Activated naive CD4-positive, alpha-beta T cell treated with anti-CD3 and anti-CD28 coated beads, Interleukin-2, amount 50 U/mL, for 24 hours (primary cell): ENCODE measurements at regions not wholly inside any gene's neighbourhood (a gene's known extent, or its start where the extent isn't known, plus 50 kb on each side); places are given as distances from the start of the nearest gene placed in this dataset.

Experiments
- H3K27ac Mint-ChIP-seq: one replicate; pipeline ENCODE4 v1.8.0; 2021; ENCODE audit warnings: mild to moderate bottlenecking, mixed read lengths
- H3K27me3 Mint-ChIP-seq: one replicate; pipeline ENCODE4 v1.8.0; 2021; ENCODE audit warnings: mixed read lengths
- H3K36me3 Mint-ChIP-seq: one replicate; pipeline ENCODE4 v1.8.0; 2021; ENCODE audit warnings: mixed read lengths
- H3K4me1 Mint-ChIP-seq: one replicate; pipeline ENCODE4 v1.8.0; 2021; ENCODE audit warnings: mixed read lengths
- H3K4me3 Mint-ChIP-seq: one replicate; pipeline ENCODE4 v1.8.0; 2021; ENCODE audit warnings: mild to moderate bottlenecking, mixed read lengths
- H3K9me3 Mint-ChIP-seq: one replicate; pipeline ENCODE4 v1.8.0; 2021; ENCODE audit warnings: mixed read lengths

DNA sequence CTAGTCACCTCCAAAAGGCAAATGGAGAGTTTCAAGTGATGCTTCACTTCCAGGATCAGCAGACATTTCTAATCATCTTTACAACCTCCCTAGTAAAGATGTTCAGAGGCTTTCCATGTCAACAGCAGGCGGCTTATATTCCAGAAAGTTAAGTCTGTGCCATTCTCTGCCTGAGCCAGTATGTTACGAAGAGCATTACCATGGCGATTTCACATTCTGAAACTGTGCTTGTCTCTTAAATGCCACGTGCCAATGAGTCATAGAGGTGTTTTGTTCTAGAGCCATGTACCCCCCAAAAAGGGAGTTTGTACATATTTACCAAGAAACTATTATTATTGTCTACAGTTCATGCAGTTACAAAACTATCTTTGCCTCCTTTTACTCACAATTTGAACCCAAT, 319.5 kb downstream of the FOXA2 start:
- Mint-ChIP-seq H3K9me3 (peaks cover 8% of the 10 kb centered on the region), H3K4me1 (no peaks in the 10 kb centered on the region), H3K4me3 (no peak overlapping the region), H3K36me3 (no peaks in the 10 kb centered on the region), H3K27me3 (no peaks in the 10 kb centered on the region), H3K27ac (no peak overlapping the region)

DNA sequence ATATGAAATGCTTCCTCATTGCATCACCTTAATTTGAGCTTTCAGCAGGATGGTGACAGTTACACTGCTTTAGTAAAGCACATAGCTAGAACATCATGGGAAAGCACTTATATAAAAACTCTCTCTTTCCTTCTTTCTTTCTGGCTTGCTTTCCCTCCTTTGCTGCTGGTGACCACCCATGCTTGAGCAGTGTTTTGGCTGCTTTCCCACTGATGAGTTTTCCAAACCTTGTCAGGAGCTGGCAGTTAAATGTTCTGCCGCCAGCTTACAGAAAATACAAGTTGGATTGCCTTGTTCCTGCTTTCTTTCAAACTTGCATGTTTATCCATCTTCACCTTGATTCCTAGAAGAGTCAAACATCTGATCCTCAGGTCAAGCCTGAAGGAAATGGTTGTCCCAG, 323.9 kb downstream of the FOXA2 start:
- H3K4me3 Mint-ChIP-seq: no peak overlapping the region
- no peaks in the 10 kb centered on the region for H3K4me1 Mint-ChIP-seq
- H3K27me3 Mint-ChIP-seq: no peaks in the 10 kb centered on the region
- H3K9me3 Mint-ChIP-seq: peaks cover 4% of the 10 kb centered on the region
- H3K36me3 Mint-ChIP-seq: no peaks in the 10 kb centered on the region
- H3K27ac Mint-ChIP-seq: no peak overlapping the region

DNA sequence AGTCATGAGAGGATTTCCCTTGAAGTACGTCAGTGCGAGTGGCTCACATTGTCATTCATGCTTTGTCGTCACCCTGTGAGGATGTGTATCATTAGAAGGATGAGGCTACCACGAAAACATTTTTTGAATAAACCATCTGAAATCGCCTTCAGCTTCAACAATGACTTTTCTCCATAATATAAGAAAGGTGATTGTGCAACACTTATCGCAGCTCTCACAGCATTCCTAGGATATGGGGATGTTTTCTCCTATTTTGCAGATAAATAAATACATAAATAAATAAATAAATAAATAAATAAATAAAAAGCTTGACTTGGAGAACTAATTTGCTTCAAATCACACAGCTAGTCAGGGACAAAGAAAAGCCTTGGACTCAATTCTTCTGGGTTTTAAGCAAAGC, 326.5 kb downstream of the FOXA2 start:
- Mint-ChIP-seq H3K27ac (no peak overlapping the region), H3K9me3 (peaks cover 13% of the 10 kb centered on the region), H3K36me3 (no peaks in the 10 kb centered on the region), H3K4me1 (no peaks in the 10 kb centered on the region), H3K27me3 (no peaks in the 10 kb centered on the region), H3K4me3 (no peak overlapping the region)

DNA sequence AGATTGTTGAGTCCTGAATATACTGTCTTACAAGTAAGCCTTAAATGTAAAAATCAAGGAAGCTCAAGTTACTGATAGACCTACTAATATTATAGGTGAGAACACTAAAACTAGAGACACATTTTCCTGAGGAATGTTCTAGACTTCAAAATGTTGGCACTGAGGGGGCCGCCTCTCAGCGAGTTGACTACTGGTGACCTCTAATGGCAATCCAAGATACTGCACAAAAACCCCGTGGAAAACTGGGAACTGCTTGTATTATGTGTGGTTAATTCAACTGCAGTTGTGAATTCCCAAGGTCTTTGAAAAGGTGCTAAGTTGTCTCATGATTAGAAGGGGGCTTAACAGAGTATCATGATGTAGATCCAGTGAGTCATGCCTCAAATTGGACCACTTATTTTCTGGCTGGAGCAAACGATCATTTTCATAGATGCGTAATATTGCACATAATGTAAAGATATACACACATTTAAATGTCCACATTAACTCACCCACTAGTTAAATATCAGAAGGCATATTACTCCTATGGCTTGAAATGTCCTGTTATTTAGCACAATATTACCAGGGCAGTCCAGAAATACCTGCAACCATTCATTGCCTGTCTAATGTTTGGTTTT, 336.2 kb downstream of the FOXA2 start:
- peaks cover 3% of the 10 kb centered on the region for H3K9me3 Mint-ChIP-seq
- no peaks in the 10 kb centered on the region for H3K27me3 Mint-ChIP-seq
- no peak overlapping the region for H3K27ac Mint-ChIP-seq
- H3K4me1 Mint-ChIP-seq: no peaks in the 10 kb centered on the region
- no peak overlapping the region for H3K4me3 Mint-ChIP-seq
- no peaks in the 10 kb centered on the region for H3K36me3 Mint-ChIP-seq

DNA sequence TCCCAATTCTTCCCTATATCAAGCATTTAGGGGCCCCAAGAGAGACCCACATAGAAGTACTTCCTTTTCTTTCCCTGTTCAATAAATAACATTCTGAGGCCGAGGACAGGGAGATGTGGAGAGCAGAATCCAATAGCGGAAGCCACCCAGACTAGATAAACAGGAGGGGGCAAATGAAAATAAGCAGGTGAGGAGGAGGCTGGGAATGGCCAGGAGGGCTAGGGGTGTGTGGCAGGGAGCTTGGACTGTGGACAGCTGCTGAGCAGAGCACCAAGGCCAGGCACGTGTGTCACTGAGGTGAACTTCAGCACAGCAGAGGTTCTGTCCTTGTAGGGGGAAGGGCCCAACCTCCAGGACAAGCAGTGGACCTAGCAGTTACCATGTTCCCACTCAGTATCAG, 339.2 kb downstream of the FOXA2 start:
- Mint-ChIP-seq H3K4me1 (no peaks in the 10 kb centered on the region), H3K36me3 (no peaks in the 10 kb centered on the region), H3K27me3 (no peaks in the 10 kb centered on the region), H3K4me3 (no peak overlapping the region), H3K27ac (no peak overlapping the region), H3K9me3 (no peaks in the 10 kb centered on the region)

DNA sequence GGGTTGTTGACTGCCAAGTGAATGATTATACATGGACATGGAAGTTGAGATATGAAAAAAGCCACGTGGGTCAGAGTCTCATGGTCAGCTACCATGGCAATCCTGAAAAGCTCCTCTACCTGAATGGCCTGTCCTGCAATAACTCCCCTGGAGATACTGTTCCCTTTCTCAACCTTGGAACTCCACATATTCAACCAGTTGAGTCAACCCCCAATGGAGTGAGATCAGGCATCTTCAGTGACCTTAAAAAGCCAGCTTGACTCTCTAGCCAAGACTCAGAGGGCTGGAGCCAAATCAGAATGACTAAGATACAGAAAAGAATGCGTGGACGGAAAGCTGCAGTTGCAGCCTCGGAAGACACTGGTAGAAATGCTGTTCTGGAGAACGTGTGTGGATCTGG, 341.3 kb downstream of the FOXA2 start:
- H3K4me3 Mint-ChIP-seq: no peak overlapping the region
- no peaks in the 10 kb centered on the region for H3K27me3 Mint-ChIP-seq
- H3K27ac Mint-ChIP-seq: no peak overlapping the region
- peaks cover 6% of the 10 kb centered on the region for H3K9me3 Mint-ChIP-seq
- no peaks in the 10 kb centered on the region for H3K36me3 Mint-ChIP-seq
- H3K4me1 Mint-ChIP-seq: no peaks in the 10 kb centered on the region

DNA sequence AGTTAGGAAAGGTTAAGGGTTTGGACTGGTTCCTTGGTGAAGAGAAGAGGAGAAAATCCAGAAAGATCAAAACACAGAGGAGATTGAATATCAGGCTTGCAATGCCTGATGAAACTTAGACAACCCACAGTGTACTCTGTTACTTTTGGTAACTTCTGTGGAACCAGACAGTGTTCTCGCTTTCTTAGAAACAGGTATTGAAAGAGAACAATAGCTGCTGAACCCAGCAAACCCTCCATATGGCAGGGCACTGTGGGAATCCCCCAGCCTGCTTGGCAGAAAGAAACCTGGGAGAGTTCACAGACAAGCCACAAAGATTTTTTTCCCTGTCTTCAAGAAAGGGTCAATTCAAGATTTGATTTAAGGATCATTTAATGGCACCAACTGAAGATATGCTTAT, 342.8 kb downstream of the FOXA2 start:
- Mint-ChIP-seq H3K4me3 (no peak overlapping the region), H3K9me3 (peaks cover 6% of the 10 kb centered on the region), H3K4me1 (no peaks in the 10 kb centered on the region), H3K36me3 (no peaks in the 10 kb centered on the region), H3K27me3 (no peaks in the 10 kb centered on the region), H3K27ac (no peak overlapping the region)

DNA sequence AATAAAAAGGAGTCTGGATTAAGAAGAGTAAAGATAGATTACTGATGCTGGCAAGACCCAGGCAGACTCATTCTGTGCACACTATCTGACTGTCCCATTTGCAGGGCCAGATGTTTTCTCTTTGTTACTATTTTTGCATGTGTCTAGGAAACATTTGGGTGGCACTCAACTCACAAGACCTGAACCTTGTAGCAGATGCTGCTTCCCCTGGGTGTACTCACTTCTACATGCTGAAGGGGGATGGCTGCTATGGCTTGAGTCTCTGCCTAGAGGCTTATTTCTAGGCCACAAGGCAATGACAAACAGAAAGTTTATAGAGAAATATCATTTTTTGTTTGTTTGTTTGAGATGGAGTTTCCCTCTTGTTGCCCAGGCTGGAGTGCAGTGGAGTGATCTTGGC, 351.4 kb downstream of the FOXA2 start:
- H3K9me3 Mint-ChIP-seq: peaks cover 3% of the 10 kb centered on the region

DNA sequence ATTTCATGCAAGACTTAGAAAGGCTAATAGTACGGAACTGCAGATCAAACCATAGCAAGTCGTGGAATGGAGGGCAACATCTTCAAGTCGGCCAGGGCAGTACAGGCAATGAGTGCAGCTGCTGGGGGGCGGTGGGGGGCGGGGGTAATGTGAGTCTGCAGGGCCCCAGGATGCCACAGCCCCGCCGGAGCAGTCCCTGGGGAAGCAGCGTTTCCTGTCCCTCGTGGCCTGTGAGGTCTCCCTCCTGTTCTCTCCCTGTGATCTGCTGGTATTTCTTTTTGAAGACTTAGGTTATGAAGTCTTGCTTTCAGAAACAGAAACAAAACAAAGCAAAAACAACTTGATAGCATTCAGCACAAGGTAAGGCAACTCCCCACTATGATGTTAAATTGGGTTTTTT, 351.9 kb downstream of the FOXA2 start:
- Mint-ChIP-seq H3K36me3 (no peaks in the 10 kb centered on the region), H3K9me3 (peaks cover 5% of the 10 kb centered on the region), H3K4me3 (no peak overlapping the region), H3K27ac (no peak overlapping the region), H3K4me1 (no peaks in the 10 kb centered on the region), H3K27me3 (no peaks in the 10 kb centered on the region)

More for the DNA sequence above, 351.4 kb downstream of the FOXA2 start:
- H3K4me1 Mint-ChIP-seq: no peaks in the 10 kb centered on the region
- H3K36me3 Mint-ChIP-seq: no peaks in the 10 kb centered on the region
- H3K27ac Mint-ChIP-seq: no peak overlapping the region
- no peak overlapping the region for H3K4me3 Mint-ChIP-seq
- no peaks in the 10 kb centered on the region for H3K27me3 Mint-ChIP-seq

DNA sequence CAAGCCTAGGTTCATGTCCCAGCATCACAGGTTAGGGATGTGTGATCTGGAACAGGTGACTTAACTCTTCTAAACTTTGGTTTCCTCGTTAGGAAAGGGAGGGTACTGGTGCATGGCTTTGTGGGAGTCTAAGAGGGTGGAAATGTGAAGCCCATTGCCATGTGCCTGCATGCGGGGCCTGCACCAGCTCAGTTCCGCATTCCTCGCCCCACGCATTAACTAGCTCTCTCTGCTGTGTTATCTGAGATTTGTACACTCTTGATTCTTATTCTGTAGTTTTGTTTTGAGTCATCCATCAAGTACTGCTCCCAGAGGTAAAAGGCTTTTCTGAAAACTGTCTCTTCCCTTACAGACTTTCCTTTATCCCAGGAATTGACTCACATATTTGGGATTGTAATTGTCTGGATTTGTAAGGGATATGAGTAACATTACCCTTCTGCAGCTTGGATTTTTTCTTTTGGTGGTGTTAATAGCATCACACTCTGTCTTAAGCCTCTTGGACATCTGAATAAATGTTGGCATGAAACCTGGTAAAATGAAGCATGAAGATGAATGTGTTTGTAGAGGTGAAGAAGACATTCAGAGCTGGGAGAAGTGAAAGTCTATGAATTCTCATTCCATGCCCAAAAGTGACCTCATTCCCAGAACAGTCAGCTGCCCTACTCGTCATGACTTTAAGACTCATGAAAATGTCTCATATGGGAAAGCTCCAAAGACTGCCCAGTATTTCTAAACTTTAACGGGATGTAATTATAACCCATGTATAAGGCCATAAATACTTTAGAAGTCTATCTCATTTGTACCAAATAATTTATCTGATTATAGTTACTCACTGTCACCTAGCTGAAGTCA, 357.3 kb downstream of the FOXA2 start:
- Mint-ChIP-seq H3K9me3 (peaks cover 5% of the 10 kb centered on the region), H3K36me3 (no peaks in the 10 kb centered on the region), H3K27ac (no peak overlapping the region), H3K4me1 (no peaks in the 10 kb centered on the region), H3K27me3 (no peaks in the 10 kb centered on the region), H3K4me3 (no peak overlapping the region)

DNA sequence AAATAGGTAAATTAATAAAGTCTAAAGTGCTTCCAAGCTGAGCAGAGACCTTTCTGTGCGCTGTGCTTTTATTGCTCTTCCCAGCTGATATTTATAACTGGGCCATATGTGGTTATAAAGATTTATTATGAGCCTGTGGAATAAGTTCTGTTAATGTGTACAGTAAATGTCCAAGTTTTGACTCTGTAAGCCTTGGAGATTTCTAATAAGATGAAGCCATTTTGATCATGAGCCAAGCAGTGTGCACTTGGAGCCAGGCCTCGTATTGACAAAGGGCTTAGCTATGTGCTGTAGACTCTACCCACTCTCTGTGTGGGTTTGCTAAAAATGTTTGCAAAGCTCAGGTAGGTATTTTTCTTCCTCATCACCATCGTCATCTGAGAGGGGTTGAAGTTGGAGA, 361.1 kb downstream of the FOXA2 start:
- peaks cover 10% of the 10 kb centered on the region for H3K9me3 Mint-ChIP-seq
- no peaks in the 10 kb centered on the region for H3K27me3 Mint-ChIP-seq
- no peak overlapping the region for H3K27ac Mint-ChIP-seq
- no peaks in the 10 kb centered on the region for H3K4me1 Mint-ChIP-seq
- H3K36me3 Mint-ChIP-seq: no peaks in the 10 kb centered on the region
- no peak overlapping the region for H3K4me3 Mint-ChIP-seq

DNA sequence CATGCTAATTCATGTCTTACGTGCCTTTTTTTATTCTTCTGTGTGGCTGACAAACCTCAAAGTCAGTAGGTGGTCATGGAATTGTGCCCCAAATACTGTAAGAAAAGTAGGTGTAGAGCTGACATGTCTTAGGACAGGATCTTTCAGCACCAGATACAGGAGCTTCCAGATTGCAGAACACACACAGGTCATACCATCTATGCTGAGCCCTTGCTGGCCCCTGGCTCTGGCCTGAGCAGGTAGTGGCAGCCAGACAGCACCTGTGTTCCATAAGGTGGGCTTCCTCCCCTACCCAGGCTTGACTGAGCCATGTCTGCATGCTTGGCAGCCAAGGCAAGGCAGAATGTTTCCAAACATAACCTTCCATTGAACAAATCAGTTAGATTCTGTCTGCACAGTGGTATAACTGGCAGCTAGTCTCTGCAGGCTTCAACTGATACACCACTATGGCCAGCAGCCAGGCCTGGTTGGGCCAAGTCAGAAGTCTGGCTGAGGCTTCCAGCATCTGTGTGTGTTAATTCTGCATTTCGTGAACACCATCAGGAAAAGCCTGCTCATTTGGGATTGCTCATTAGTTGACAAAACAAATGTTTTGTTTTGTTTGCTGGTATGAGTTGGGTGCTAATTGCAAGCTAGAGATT, 366.5 kb downstream of the FOXA2 start:
- no peaks in the 10 kb centered on the region for H3K27me3 Mint-ChIP-seq
- no peaks in the 10 kb centered on the region for H3K36me3 Mint-ChIP-seq
- no peak overlapping the region for H3K4me3 Mint-ChIP-seq
- H3K27ac Mint-ChIP-seq: no peak overlapping the region
- peaks cover 5% of the 10 kb centered on the region for H3K9me3 Mint-ChIP-seq
- H3K4me1 Mint-ChIP-seq: no peaks in the 10 kb centered on the region

DNA sequence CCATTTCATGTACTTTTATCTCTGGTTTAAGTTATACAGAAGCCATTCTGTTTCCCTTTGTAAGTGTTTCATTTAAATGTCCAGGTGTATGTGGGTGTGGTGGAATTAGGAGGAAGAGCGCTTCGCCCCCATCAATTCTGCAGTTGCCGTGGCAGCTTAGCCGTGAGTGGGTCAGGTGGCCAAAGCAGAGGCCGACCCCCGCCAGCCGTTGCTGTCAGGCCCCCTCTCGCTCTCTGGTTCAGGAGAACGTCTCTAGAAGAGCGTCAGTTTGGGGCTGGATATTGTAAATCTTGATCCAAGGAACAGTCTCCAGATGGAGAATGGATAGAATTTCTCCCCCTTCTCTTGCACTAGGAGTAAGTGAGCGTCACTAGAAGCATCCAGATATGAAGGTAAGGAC, 367.4 kb downstream of the FOXA2 start:
- peaks cover 5% of the 10 kb centered on the region for H3K9me3 Mint-ChIP-seq
- no peak overlapping the region for H3K4me3 Mint-ChIP-seq
- no peaks in the 10 kb centered on the region for H3K4me1 Mint-ChIP-seq
- H3K27me3 Mint-ChIP-seq: no peaks in the 10 kb centered on the region
- H3K27ac Mint-ChIP-seq: no peak overlapping the region
- no peaks in the 10 kb centered on the region for H3K36me3 Mint-ChIP-seq

DNA sequence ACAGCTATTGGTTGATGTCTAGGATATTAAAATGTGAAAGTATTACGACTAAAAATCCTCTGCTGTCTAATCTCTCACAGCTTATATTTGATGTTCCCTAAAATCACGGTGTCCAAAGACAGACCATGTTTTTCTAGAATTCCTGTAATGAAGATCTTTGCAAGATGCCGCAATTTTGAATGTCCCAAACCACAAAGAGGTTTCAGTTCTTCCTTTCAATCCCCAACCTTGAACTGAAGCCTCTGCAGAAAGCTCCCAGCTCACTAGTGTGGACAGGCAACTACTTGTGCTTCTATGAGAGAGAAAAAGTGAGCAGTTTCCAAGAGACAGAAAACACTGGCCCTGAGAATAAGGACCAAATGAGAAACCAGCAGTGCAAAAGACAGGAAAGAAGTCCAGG, 370.1 kb downstream of the FOXA2 start:
- Mint-ChIP-seq H3K9me3 (peaks cover 4% of the 10 kb centered on the region), H3K4me3 (no peak overlapping the region), H3K4me1 (no peaks in the 10 kb centered on the region), H3K27me3 (no peaks in the 10 kb centered on the region), H3K27ac (no peak overlapping the region), H3K36me3 (no peaks in the 10 kb centered on the region)

DNA sequence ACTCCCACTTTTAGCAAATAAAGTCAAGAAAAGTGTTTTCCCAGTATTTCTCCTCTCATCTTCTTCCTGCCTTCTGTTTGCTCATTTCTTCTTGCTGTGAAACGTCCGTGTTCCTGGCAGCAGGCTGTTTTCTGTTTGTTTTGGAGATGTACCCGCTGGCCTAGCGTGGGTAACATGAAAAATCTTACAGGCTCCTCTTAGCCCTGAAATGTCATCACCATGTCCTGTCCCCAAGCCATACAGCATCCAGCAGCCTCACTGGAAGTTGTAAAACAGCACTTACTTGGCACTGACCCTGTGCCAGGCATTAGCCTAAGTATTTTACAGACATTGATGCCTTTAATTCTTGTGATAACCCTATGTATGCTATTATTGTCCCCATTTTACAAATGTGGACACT, 371.1 kb downstream of the FOXA2 start:
- Mint-ChIP-seq H3K27ac (no peak overlapping the region), H3K36me3 (no peaks in the 10 kb centered on the region), H3K9me3 (peaks cover 4% of the 10 kb centered on the region), H3K4me3 (no peak overlapping the region), H3K27me3 (no peaks in the 10 kb centered on the region), H3K4me1 (no peaks in the 10 kb centered on the region)

DNA sequence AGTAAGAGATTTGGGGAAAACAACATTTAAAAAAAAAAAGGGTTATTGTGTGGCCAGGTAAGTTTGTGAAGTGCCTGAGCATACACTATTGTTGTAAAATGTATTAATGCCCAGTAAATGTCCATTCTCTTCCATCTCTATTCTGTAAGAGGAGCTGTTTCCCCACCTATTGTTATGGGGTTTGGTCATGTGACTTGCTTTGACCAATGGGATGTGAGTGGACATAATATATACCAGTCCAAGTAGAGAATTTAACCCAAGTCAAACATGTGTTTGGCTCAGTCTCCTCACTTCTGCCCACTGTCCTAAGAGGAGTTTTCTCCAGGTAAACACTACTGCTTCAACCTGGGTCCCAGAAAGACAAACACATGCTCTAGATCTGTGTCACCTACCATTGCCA, 377.1 kb downstream of the FOXA2 start:
- H3K27ac Mint-ChIP-seq: no peak overlapping the region
- H3K4me3 Mint-ChIP-seq: no peak overlapping the region
- H3K36me3 Mint-ChIP-seq: no peaks in the 10 kb centered on the region
- H3K27me3 Mint-ChIP-seq: no peaks in the 10 kb centered on the region
- no peaks in the 10 kb centered on the region for H3K4me1 Mint-ChIP-seq
- peaks cover 20% of the 10 kb centered on the region for H3K9me3 Mint-ChIP-seq
